Fibroblast of lung (primary cell): ENCODE measurements at regions not wholly inside any gene's neighbourhood (a gene's known extent, or its start where the extent isn't known, plus 50 kb on each side); places are given as distances from the start of the nearest gene placed in this dataset.

Source experiments
- EZH2 ChIP-seq: IDR thresholded peaks from 2 replicates; pipeline ENCODE4 v1.5.1; 2012; ENCODE audit warnings: low read length, control low read depth, mild to moderate bottlenecking; ENCODE audit errors: missing control alignments
- TF ChIP-seq, protein P1 (sequence below), 2 donors: IDR thresholded peaks in 1 of 2; conservative IDR thresholded peaks in 1 of 2; 1 replicate in 1 of 2; 2 replicates in 1 of 2; pipeline ENCODE4 v1.5.1; 2011 to 2012; ENCODE audit warnings: low read length in 2 of 2, control low read depth in 1 of 2, inconsistent platforms in 1 of 2, low read depth in 1 of 2, mild to moderate bottlenecking in 1 of 2

DNA sequence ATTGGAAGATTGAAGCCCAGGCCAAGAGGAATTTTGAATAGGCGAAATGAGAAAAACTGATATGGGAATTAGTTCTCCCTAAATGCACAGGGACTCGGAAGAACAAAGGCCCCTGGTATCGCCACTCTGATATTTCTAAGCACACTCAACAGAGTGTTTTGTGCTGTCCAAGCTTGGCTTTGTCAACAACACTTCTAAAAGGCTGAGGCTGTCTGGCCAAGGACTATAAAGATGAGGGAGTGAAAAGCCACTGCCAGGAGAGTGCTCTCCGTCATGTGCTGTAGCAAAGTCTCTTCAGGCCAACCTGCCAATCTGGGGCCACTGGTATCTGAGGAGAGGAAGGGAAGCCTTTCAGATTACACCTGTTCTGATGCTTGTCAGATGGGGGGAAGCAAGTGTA is 611.2 kb upstream of the PIK3C3 start:
- TF ChIP-seq, protein P1, sequence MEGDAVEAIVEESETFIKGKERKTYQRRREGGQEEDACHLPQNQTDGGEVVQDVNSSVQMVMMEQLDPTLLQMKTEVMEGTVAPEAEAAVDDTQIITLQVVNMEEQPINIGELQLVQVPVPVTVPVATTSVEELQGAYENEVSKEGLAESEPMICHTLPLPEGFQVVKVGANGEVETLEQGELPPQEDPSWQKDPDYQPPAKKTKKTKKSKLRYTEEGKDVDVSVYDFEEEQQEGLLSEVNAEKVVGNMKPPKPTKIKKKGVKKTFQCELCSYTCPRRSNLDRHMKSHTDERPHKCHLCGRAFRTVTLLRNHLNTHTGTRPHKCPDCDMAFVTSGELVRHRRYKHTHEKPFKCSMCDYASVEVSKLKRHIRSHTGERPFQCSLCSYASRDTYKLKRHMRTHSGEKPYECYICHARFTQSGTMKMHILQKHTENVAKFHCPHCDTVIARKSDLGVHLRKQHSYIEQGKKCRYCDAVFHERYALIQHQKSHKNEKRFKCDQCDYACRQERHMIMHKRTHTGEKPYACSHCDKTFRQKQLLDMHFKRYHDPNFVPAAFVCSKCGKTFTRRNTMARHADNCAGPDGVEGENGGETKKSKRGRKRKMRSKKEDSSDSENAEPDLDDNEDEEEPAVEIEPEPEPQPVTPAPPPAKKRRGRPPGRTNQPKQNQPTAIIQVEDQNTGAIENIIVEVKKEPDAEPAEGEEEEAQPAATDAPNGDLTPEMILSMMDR (conservative IDR thresholded peaks at IDR 0.05 in 1 of 2, IDR thresholded peaks at IDR 0.05 in 1 of 2; ENCODE audit: low read depth in 1 of 2, low read length in 2 of 2), result no peak
- TF ChIP-seq EZH2, result no peak
